ENCODE measurements at regions not wholly inside any gene's neighbourhood (a gene's known extent, or its start where the extent isn't known, plus 50 kb on each side); places are given as distances from the start of the nearest gene placed in this dataset.

GRCh38 chr10:128775743-128776142 is 649.5 kb upstream of the MKI67 start:
- Histone ChIP-seq H3K4me1 (ENCODE audit: insufficient read depth) (no peaks in the 10 kb centered on the region), H3K36me3 (no peaks in the 10 kb centered on the region), H3K27me3 (no peaks in the 10 kb centered on the region), H3K4me3 (no peak overlapping the region), H3K9me3 (peaks cover 0 to 6% of the 10 kb centered on the region in 2 donors), H3K27ac (no peak overlapping the region)
- DNase-seq: no peak
- intact Hi-C loops (cut with DNase I): no loop called here
- WGBS, 3 donors: 77 to 86% (median 85%) methylated on average over 10 of the region's 10 CpGs
- TF ChIP-seq POLR2A (IDR thresholded peaks at IDR 0.05) (no peak), EP300 (IDR thresholded peaks at IDR 0.05) (no peak)
- TF ChIP-seq, protein P1, sequence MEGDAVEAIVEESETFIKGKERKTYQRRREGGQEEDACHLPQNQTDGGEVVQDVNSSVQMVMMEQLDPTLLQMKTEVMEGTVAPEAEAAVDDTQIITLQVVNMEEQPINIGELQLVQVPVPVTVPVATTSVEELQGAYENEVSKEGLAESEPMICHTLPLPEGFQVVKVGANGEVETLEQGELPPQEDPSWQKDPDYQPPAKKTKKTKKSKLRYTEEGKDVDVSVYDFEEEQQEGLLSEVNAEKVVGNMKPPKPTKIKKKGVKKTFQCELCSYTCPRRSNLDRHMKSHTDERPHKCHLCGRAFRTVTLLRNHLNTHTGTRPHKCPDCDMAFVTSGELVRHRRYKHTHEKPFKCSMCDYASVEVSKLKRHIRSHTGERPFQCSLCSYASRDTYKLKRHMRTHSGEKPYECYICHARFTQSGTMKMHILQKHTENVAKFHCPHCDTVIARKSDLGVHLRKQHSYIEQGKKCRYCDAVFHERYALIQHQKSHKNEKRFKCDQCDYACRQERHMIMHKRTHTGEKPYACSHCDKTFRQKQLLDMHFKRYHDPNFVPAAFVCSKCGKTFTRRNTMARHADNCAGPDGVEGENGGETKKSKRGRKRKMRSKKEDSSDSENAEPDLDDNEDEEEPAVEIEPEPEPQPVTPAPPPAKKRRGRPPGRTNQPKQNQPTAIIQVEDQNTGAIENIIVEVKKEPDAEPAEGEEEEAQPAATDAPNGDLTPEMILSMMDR (IDR thresholded peaks at IDR 0.05): no peak

DNA sequence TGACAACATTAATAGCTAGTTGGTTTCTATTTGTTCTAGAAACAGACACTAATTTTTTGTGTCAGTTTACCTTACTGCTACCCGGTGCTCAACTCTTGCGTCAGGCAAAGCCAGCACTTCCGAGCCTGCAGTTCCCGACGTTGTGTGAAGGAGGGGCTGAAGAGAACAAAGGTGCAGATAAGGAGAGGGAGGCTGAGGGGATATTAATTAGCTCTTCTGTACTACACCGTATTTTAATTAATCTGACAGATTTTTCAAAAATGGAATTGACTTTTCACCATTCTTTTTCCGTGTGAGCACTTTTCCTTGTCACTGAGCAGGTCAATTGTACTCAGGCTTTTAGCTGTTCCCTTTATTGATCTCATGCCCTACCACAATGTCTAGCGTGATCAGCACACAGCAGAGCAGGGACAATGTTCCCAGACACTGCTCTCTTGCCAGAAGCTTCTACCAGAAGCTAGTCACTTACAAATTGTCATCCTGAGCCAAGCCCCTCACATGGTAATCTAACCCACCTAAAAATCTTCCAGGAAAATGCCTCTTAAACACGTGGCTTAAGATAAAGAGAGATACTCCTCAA is 650.5 kb upstream of the MKI67 start:
- no peaks in the 10 kb centered on the region for H3K4me1 ChIP-seq (ENCODE audit: insufficient read depth)
- 47 to 72% (median 50%) methylated on average over 9 of the region's 9 CpGs for WGBS, 3 donors
- no peak for DNase-seq
- H3K4me3 ChIP-seq: no peak overlapping the region
- no peak overlapping the region for H3K27ac ChIP-seq
- H3K27me3 ChIP-seq: no peaks in the 10 kb centered on the region
- intact Hi-C loops (cut with DNase I): no loop called here
- peaks cover 0 to 6% of the 10 kb centered on the region in 2 donors for H3K9me3 ChIP-seq
- no peaks in the 10 kb centered on the region for H3K36me3 ChIP-seq
- no peak for TF ChIP-seq POLR2A (IDR thresholded peaks at IDR 0.05)
- TF ChIP-seq, protein P1 (IDR thresholded peaks at IDR 0.05): no peak
- no peak for TF ChIP-seq EP300 (IDR thresholded peaks at IDR 0.05)

GRCh38 chr10:128777342-128777741 is 651.1 kb upstream of the MKI67 start:
- Histone ChIP-seq H3K36me3 (no peaks in the 10 kb centered on the region), H3K9me3 (peaks cover 0 to 6% of the 10 kb centered on the region in 2 donors), H3K4me3 (no peak overlapping the region), H3K4me1 (ENCODE audit: insufficient read depth) (no peaks in the 10 kb centered on the region), H3K27me3 (no peaks in the 10 kb centered on the region), H3K27ac (no peak overlapping the region)
- DNase-seq: no peak
- intact Hi-C loops (cut with DNase I): no loop called here
- WGBS, 3 donors: 78 to 90% (median 86%) methylated on average over 2 of the region's 2 CpGs
- TF ChIP-seq EP300 (IDR thresholded peaks at IDR 0.05): no peak
- TF ChIP-seq POLR2A (IDR thresholded peaks at IDR 0.05): no peak
- TF ChIP-seq, protein P1 (IDR thresholded peaks at IDR 0.05): no peak

DNA sequence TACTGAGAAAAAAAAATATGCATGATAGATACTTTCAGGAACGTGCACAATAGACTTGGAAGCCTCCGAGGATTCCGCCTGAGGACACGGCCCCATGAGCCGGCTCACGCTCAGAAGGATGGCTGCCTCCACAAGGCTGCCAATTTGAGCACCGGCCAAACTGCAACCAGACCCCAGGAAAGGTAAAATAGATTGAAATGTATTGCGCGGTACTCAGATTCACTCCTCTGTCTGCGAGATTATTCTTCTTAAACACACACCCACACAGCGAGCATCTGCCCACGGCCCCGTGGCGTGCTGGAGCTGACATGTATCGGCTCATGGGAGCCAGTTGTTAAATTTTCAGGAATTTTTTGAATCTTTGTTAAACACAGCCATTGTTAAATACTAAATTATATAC is 653.2 kb upstream of the MKI67 start:
- no peaks in the 10 kb centered on the region for H3K36me3 ChIP-seq
- H3K27me3 ChIP-seq: no peaks in the 10 kb centered on the region
- H3K9me3 ChIP-seq: no peaks in the 10 kb centered on the region
- no peak overlapping the region for H3K4me3 ChIP-seq
- WGBS, 3 donors: 41 to 67% (median 54%) methylated on average over 15 of the region's 15 CpGs
- intact Hi-C loops (cut with DNase I): no loop called here
- DNase-seq: no peak
- H3K4me1 ChIP-seq (ENCODE audit: insufficient read depth): no peaks in the 10 kb centered on the region
- TF ChIP-seq EP300 (IDR thresholded peaks at IDR 0.05) (no peak), POLR2A (IDR thresholded peaks at IDR 0.05) (no peak)
- TF ChIP-seq, protein P1 (IDR thresholded peaks at IDR 0.05): no peak
- H3K27ac ChIP-seq: no peak overlapping the region

Data from ovary (tissue), 7 donors.